ENCODE measurements at regions not wholly inside any gene's neighbourhood (a gene's known extent, or its start where the extent isn't known, plus 50 kb on each side); places are given as distances from the start of the nearest gene placed in this dataset.

GRCh38 chr12:46652692-46653091, 173.1 kb downstream of the SLC38A4 start:
- TF ChIP-seq YY1 (IDR thresholded peaks at IDR 0.05; ENCODE audit: insufficient read depth, insufficient read length) (no peak), ZNF274 (IDR thresholded peaks at IDR 0.05; ENCODE audit: low read depth, low read length) (no peak)

All from NT2/D1 (cell line).